ENCODE measurements at regions not wholly inside any gene's neighbourhood (a gene's known extent, or its start where the extent isn't known, plus 50 kb on each side); places are given as distances from the start of the nearest gene placed in this dataset.

DNA sequence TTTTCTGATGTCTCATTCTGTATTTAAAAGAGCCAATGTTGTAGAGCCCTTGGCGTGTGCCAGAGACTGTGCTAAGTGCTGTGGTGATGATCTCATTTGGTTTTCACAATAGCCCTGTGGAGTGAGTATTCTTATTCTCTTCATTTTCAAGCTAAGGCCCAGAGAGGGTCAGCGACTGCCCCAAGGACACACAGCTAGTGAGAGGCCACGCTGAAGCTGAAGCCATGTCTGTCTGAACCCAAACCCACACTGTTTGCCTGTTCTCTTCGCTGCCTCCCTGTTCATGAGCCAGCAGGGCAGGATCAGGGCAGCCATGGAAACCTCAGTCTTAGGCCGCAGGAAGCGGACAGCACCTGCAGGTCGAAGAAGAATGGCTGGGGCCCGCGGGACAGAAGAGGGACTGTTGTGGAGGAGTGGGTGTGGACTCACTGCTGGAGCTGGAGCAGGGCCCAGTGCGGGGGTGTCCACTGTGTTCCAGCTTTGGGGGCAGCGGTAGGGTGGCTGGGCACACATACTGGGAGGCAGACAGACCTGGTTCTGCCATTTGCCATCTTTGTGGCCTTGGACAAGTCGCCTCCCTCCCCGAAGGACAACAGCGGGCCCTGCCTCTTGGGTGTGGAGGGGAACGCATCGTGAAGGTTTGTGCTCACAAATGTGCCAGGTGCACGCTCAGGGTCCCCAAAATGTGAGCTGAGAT is 257.9 kb upstream of the MVB12B start:
- TF ChIP-seq, protein P1, sequence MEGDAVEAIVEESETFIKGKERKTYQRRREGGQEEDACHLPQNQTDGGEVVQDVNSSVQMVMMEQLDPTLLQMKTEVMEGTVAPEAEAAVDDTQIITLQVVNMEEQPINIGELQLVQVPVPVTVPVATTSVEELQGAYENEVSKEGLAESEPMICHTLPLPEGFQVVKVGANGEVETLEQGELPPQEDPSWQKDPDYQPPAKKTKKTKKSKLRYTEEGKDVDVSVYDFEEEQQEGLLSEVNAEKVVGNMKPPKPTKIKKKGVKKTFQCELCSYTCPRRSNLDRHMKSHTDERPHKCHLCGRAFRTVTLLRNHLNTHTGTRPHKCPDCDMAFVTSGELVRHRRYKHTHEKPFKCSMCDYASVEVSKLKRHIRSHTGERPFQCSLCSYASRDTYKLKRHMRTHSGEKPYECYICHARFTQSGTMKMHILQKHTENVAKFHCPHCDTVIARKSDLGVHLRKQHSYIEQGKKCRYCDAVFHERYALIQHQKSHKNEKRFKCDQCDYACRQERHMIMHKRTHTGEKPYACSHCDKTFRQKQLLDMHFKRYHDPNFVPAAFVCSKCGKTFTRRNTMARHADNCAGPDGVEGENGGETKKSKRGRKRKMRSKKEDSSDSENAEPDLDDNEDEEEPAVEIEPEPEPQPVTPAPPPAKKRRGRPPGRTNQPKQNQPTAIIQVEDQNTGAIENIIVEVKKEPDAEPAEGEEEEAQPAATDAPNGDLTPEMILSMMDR (IDR thresholded peaks at IDR 0.05 in 4 of 5, conservative IDR thresholded peaks at IDR 0.05 in 1 of 5) = no peak
- no peak for TF ChIP-seq POLR2A (IDR thresholded peaks at IDR 0.05)

Measured in gastrocnemius medialis (tissue), 4 donors.